Daoy (cell line): ENCODE measurements at regions not wholly inside any gene's neighbourhood (a gene's known extent, or its start where the extent isn't known, plus 50 kb on each side); places are given as distances from the start of the nearest gene placed in this dataset.

Source experiments
- DNase-seq: peaks from one replicate; pipeline ENCODE4 v3.0.0-alpha.2; 2015; ENCODE audit warnings: low read depth

DNA sequence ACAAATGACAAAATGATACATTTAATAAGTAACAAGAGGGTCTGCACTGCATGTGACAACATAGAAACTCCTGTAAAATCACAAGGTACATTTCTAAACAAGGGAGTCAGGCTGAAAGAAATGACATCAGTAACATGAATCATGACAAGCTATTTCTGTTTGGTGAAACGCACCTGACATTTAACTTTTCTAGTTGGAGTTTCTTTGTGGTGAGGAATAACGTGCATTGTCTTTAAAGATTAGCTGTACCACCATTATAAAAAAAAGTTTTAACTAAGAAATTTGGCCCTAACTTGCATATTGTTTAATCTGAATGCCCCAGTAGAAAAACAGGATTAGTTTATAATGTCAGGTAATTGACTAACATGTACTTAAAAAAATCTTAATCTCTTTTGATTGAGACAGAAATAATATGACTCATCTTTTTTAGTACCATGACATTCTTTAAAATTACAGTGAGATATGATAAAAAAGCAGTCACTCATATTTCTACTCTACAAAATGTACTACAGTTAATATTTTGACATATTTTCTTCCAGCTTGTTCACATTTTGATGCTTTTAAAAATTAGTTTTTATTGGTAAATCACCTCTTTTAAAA lies 418.2 kb downstream of the KLF12 start:
- DNase-seq: no peak

DNA sequence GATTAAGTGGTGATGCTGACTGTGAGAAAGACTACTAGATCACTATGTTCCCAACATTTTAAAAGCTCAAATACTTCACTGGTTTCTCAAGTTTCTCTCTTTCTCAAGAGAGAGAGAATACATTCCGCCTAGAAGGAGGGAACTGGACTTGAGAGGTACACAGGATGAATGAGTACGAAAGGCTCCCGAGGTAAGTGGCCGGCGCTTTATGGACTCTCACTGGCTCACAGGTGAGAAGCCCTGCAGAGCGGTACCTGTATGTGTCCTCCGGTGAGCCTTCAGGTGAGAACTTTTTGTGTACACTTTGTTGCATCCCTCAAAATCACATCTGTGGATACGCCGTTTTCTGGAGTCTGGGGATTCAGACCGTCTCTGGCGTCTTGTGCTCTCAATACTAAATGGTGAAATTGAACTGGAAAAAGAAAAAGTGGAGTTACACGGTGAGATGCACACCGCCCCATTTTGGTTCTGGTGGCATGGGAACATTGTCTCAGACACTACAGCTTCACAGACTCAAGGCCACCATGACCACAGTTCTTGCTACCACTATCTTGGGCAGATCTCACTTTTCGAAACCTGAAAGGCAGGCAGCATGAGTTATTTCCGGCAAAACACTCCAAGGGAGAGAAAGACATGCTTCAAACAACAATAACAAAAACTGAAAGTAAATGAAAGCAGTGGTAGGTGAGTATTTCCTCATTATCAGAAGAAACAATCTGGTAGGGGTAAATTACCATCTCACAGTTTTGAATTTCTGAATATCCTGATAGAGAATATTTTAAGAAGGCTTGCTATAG lies 418.9 kb downstream of the KLF12 start:
- DNase-seq: no peak

DNA sequence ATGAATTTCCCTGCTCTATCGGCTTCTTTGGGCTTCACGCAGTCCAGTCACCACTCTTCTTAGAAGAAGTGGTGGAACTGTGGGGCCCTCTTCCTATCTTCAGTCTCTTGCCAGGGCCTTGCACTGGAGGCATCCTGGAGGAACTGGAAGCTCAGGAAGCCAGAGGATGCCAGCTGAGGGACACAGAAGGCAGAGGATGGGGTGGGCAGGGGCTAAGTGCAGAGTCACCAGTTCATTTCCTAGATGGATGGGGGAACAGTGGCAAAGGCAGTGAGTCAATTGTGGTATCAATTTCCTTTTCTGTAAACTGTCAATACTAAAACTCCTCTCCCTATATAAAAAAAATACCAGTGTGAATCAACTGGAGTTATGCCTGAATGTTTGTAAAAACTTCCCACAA lies 419.7 kb downstream of the KLF12 start:
- no peak for DNase-seq

DNA sequence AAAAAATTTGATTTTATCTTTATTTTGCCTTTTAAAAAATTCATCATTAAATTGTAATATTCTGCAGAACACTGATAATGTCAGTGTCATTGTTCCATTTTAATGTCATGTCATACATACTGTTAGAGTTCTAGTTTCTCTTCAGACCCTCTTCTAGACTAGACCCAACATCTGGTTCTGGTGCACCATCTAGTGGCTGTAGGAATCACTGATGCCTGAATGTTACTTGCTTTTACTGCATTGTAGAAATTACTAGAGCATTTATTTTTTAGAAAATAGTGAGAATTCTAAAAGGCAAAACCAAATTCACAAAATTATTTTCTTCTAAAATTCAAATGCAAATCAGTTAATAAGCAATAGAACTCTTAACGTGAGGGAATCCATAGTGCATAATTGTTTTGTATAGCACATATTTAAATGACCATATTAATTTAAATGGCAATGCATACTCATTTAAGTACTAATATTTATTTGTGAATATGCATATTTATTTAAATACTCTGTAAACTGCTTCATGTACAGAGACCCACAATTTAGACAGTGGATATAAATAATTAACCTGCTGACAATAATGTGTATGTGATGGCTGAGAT lies 425.7 kb downstream of the KLF12 start:
- peak; percentile 41 for DNase-seq

- no peak for DNase-seq
Observed at GRCh38 chr13:73704587-73704986, 429.6 kb downstream of the KLF12 start.

DNA sequence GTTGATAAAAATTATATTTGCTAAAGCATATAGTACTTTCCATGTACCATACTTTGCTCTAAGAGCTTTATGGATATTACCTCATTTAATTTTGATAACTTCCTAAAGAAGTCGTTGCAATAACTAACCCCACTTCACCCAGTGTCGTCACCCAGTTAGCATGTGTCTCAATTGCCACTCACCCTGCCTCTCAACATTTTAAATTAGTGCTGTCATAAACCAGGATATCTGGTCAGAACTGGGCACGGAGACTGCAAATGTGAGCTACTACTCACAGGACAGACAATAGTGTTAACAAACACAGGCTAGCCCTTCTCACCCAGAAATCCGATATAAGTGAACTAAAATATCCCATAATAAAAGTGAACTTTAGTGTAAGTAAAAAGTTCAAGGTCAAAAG lies 430.6 kb downstream of the KLF12 start:
- no peak for DNase-seq

DNA sequence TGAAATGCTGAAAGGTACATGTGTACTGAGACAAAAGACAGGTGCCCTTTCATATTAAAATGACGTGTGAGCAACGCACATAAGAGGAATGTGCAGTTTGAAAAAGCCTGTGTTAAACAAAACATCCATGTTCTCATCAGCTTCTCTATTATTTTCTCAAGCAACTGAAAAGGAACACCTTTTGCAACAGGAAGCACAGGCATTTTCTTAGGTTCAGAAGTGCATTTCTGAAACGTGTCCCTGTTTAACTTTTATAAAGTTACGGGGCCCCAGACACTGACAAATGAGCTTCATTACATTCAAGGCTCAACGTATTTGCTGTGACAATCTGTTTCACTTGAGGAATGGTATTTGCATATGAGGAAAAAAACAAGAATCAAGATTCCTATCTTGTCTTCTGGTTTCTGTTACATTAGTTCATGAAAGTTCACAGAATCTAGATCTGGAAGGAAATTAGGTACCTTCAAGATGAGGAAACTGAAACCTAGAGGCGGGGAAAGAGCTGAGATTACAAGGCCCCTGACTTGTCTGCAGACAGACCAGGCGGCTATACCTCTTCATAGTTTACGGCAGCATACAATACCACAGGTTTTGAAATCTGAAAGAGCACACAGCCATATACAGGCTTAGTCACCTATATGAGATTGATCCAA lies 431.7 kb downstream of the KLF12 start:
- no peak for DNase-seq

DNA sequence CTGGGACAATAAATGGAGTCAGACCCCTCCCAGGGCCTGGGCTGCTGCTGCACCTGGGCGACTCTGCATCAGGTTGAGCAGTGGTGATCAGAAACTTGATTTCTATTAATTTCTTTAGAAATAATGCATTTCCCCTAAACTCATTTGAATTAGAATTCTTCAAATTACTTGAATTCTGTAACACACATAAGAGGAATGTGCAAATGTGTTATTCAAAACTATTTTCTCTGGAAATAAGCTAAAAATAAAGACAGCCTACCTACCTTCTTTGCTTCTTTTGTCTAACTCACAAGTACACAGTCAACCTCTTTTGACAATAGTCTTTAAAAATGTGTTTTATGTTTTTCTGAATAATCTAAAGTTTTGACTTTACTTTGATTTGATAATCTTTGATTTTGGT lies 433.0 kb downstream of the KLF12 start:
- DNase-seq: no peak

GRCh38 chr13:73698859-73699258 lies 435.3 kb downstream of the KLF12 start:
- DNase-seq: no peak

GRCh38 chr13:73697166-73697565 lies 437.0 kb downstream of the KLF12 start:
- DNase-seq: no peak

GRCh38 chr13:73696713-73697112 lies 437.5 kb downstream of the KLF12 start:
- DNase-seq: no peak

DNA sequence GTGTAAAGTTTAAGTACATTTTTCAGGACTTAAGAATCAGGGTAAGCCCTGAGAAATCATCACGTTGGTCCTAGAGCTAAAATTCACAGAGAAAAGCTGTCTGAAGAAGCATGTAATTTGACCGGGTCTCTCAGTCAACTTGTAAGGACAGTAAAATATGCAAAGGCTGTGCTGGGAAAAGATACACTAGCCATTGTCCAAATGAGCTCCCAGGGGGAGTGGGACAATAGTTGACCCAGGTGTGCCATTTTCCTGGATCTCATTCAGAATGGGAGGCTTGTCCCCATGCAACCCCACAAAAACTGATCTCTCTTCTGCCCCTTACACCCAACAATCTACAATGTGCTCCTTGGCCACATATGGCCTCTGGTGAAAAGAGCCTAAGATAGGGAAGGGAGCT lies 437.9 kb downstream of the KLF12 start:
- DNase-seq: no peak

DNA sequence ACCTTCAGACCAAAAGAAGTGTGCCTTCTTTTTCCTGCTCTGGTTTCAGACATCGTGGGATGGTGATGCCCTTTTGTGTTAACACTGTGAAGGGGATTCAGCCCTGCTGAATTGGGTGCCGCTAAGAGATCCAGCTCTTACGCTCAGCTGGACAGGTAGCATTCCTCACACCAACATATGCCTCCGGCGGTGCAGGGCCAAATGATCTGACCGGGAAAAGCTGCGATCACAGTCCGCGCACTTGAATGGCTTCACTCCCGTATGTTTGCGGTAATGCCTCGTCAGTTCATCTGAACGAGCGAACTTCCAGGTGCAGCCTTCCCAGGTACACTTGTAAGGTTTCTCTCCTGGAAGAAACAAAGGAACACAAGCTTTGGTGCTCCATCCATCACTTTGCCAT lies 438.9 kb downstream of the KLF12 start:
- DNase-seq: no peak

DNA sequence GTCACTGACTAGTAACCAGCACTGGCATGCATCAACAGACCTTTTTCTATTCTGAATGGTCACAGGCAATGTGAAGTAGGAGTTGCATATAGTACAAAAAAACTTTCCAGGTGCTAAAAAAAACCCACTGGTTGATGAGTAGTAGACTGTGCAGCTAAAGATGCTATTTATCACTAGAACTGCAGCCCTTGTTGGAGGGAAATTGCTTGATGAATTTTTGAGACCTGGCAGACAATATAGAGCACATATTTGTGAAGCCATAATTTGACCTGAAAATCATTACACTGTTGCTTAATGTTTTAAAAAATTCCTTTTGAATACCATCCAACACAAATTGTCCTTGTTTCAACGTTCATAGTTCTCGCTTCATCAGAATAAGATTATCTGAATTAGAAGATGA lies 441.0 kb downstream of the KLF12 start:
- no peak for DNase-seq

DNA sequence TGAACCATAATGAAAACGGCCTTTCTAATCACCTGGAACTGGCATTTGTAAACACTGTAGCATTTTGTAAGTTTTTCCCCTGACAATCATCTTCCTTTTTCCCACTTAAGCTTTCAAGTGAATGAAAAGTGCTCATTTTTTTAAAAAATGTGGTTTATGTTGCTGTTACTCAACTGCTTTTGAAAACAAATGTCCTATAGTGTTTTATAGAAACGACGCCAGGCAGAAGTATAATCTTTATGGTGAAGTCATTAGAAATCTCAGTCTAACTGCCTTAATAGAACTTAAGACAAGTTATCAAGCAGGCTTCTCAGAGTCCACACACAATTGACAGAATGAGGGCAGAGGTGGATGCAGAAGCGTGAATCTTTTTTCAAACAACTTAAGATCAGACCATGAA lies 442.3 kb downstream of the KLF12 start:
- DNase-seq: no peak

GRCh38 chr13:73687929-73688328 lies 446.3 kb downstream of the KLF12 start:
- no peak for DNase-seq

- no peak for DNase-seq
Observed at GRCh38 chr13:73687087-73687486, 447.1 kb downstream of the KLF12 start.

DNA sequence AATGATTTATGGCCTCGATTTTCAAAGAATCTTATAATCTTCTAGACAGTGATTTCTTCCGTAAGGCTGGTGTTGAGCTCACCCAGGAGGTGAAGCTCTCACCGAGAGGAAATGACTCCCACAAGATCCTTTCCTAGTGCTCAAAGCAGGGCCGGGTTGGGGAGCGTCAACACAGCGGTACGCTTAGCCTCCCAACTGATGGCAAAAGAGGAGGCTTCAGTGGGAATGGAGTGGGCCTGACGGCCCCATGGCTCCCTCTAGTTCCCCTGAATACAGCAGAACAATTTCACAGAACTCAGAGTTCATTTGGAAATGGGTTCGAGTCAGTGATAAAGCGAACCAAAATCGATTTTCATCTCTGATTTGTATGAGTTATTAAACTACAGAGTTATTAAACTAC lies 449.5 kb downstream of the KLF12 start:
- DNase-seq: no peak

- no peak for DNase-seq
Observed at GRCh38 chr13:73684286-73684685, 449.9 kb downstream of the KLF12 start.

DNA sequence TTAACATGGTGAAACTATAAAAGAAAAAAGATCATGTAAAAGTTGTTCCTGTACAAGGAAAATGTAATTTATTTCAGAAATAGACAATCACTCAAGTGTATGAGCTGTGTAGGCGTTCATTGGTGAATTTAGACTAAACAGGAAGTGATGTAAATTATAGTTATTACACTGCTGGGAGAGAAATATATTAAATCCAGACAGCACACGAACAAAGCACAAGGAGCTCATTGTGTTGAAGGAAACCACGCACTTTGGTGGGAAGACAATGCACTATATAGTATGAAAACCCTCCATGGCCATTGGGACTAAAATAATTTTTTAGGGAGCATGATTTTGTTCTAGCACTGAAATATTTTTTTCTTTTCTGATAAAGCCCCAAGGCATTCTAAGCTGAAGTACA lies 450.5 kb downstream of the KLF12 start:
- no peak for DNase-seq

- no peak for DNase-seq
Observed at GRCh38 chr13:73681779-73682178, 452.4 kb downstream of the KLF12 start.

- DNase-seq: no peak
Observed at GRCh38 chr13:73681015-73681414, 453.2 kb downstream of the KLF12 start.

- no peak for DNase-seq
Observed at GRCh38 chr13:73677048-73677601, 457.1 kb downstream of the KLF12 start.
